ENCODE measurements at regions not wholly inside any gene's neighbourhood (a gene's known extent, or its start where the extent isn't known, plus 50 kb on each side); places are given as distances from the start of the nearest gene placed in this dataset.

DNA sequence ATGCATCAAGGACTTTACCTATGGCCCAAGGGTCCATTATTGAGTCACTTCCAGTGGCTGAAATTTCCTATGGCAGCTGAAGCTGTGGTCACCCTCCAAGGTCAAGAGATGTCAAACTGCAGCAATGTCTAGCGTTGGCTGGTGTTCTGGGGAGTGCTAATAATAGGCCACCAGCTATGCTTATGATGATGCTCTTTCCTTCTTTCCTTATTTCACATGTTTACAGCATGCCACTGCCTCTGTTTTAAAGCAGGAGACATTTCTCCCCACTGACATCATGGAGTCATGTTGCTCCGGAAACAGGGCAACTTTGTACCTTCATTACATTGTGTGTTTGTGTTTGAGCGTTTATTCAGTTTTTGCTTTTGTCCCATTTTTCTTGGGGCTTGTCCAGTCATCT, 62.6 kb upstream of the CYYR1 start:
- ChIA-PET CTCF (no interaction called here), POLR2A (no interaction called here)
- ATAC-seq (no peak), DNase-seq (ENCODE audit: low read depth in 1 of 2, low spot score in 1 of 2) (no peak), FAIRE-seq (no peak)
- TF ChIP-seq GATA3 (IDR thresholded peaks at IDR 0.05; ENCODE audit: borderline replicate concordance) (no peak), POLR2AphosphoS2 (conservative IDR thresholded peaks at IDR 0.05; ENCODE audit: low read length) (no peak), CEBPB (IDR thresholded peaks at IDR 0.05) (no peak), CBX8 (IDR thresholded peaks at IDR 0.05) (no peak), FOXS1 (CRISPR knock-in tag; IDR thresholded peaks at IDR 0.05) (no peak), RAD21 (conservative IDR thresholded peaks at IDR 0.05 in 1 of 2, IDR thresholded peaks at IDR 0.05 in 1 of 2) (no peak), NR3C1 (IDR thresholded peaks at IDR 0.05) (no peak), FOSB (CRISPR knock-in tag; IDR thresholded peaks at IDR 0.05) (no peak), MAX (IDR thresholded peaks at IDR 0.05) (no peak), JUNB (IDR thresholded peaks at IDR 0.05) (no peak), ZSCAN20 (CRISPR knock-in tag; IDR thresholded peaks at IDR 0.05) (no peak)
- TF ChIP-seq, protein P1, sequence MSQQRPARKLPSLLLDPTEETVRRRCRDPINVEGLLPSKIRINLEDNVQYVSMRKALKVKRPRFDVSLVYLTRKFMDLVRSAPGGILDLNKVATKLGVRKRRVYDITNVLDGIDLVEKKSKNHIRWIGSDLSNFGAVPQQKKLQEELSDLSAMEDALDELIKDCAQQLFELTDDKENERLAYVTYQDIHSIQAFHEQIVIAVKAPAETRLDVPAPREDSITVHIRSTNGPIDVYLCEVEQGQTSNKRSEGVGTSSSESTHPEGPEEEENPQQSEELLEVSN (IDR thresholded peaks at IDR 0.05; ENCODE audit: borderline replicate concordance, low read depth): no peak
- TF ChIP-seq, protein P2, sequence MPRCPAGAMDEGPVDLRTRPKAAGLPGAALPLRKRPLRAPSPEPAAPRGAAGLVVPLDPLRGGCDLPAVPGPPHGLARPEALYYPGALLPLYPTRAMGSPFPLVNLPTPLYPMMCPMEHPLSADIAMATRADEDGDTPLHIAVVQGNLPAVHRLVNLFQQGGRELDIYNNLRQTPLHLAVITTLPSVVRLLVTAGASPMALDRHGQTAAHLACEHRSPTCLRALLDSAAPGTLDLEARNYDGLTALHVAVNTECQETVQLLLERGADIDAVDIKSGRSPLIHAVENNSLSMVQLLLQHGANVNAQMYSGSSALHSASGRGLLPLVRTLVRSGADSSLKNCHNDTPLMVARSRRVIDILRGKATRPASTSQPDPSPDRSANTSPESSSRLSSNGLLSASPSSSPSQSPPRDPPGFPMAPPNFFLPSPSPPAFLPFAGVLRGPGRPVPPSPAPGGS (IDR thresholded peaks at IDR 0.05): no peak
- H3K4me3 ChIP-seq: no peak overlapping the region
- H3K27ac ChIP-seq: no peak overlapping the region
- no peaks in the 10 kb centered on the region for H3K9me3 ChIP-seq
- no peak overlapping the region for H3K4me2 ChIP-seq
- H3K4me1 ChIP-seq: no peaks in the 10 kb centered on the region
- 24% methylated on average over 3 of the region's 3 CpGs for WGBS (ENCODE audit: missing lambda C conversion rate)

- TF ChIP-seq EHF (CRISPR knock-in tag; IDR thresholded peaks at IDR 0.05) (no peak), CBX8 (IDR thresholded peaks at IDR 0.05) (no peak), POLR2A (IDR thresholded peaks at IDR 0.05; ENCODE audit: low read length) (no peak), PBX3 (IDR thresholded peaks at IDR 0.05) (no peak), SMC3 (IDR thresholded peaks at IDR 0.05) (no peak), GATA3 (IDR thresholded peaks at IDR 0.05; ENCODE audit: borderline replicate concordance) (no peak), ZFP36 (IDR thresholded peaks at IDR 0.05; ENCODE audit: borderline replicate concordance, partially characterized antibody) (no peak), HOXA7 (CRISPR knock-in tag; IDR thresholded peaks at IDR 0.05) (no peak), BHLHE40 (IDR thresholded peaks at IDR 0.05; ENCODE audit: low read depth, low read length) (no peak), MYC (IDR thresholded peaks at IDR 0.05; ENCODE audit: borderline replicate concordance, low read length) (no peak), TP53 (CRISPR knock-in tag; IDR thresholded peaks at IDR 0.05) (no peak)
- ATAC-seq (no peak), FAIRE-seq (no peak), DNase-seq (ENCODE audit: low read depth in 1 of 2, low spot score in 1 of 2) (no peak)
- Histone ChIP-seq H3K27ac (no peak overlapping the region), H3K4me1 (no peaks in the 10 kb centered on the region), H3K4me2 (no peak overlapping the region), H3K4me3 (no peak overlapping the region), H3K9me3 (no peaks in the 10 kb centered on the region)
- CTCF ChIA-PET: interaction anchor here (1.6 kb wide), 1 partner anchor 42 kb away, joined by 3 read pairs; no protein-coding TSS in a partner anchor
- POLR2A ChIA-PET: no interaction called here
- 23% methylated on average over 2 of the region's 2 CpGs for WGBS (ENCODE audit: missing lambda C conversion rate)
Observed at GRCh38 chr21:26632691-26633090, 59.6 kb upstream of the CYYR1 start.

DNA sequence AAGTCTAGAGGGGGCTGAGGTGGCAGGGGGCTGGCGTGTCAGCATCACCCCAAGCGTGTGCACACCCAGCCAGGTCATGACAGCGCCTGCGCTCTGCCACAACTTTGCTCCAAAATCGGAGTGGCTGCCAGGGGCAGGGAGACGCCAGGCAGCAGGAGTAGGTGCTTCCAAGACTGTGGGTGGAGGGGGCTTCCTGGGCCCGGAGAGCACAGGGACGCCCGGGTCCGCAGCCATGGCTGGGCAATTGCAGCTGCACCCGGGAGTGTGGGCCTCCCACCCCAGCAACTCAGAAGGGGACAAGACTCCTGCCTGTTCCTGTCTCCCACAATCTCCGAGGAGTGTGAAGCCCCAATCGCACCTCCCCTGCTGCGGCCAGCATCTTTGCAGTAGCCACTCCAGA, 53.1 kb upstream of the CYYR1 start:
- Histone ChIP-seq H3K9me3 (no peaks in the 10 kb centered on the region), H3K4me3 (no peak overlapping the region), H3K4me1 (no peaks in the 10 kb centered on the region), H3K4me2 (no peak overlapping the region), H3K27ac (no peak overlapping the region)
- ChIA-PET CTCF (no interaction called here), POLR2A (no interaction called here)
- 6% methylated on average over 6 of the region's 14 CpGs for WGBS (ENCODE audit: missing lambda C conversion rate)
- no peak for ATAC-seq
- no peak for FAIRE-seq
- no peak for DNase-seq (ENCODE audit: low read depth in 1 of 2, low spot score in 1 of 2)
- TF ChIP-seq, protein P1 (IDR thresholded peaks at IDR 0.05; ENCODE audit: borderline replicate concordance, low read depth): no peak
- TF ChIP-seq ELK1 (IDR thresholded peaks at IDR 0.05; ENCODE audit: low read depth, low read length): no peak
- no peak for TF ChIP-seq SMC3 (IDR thresholded peaks at IDR 0.05)
- TF ChIP-seq ESRRA (IDR thresholded peaks at IDR 0.05; ENCODE audit: borderline replicate concordance, low read length): no peak
- no peak for TF ChIP-seq POLR2AphosphoS2 (conservative IDR thresholded peaks at IDR 0.05; ENCODE audit: low read length)
- TF ChIP-seq PHF8 (IDR thresholded peaks at IDR 0.05; ENCODE audit: borderline replicate concordance, low read depth): no peak
- TF ChIP-seq POLR2A (IDR thresholded peaks at IDR 0.05; ENCODE audit: low read length): no peak
- TF ChIP-seq HMGXB4 (CRISPR knock-in tag; IDR thresholded peaks at IDR 0.05; ENCODE audit: borderline replicate concordance): no peak
- no peak for TF ChIP-seq CHD4 (IDR thresholded peaks at IDR 0.05; ENCODE audit: borderline replicate concordance)
- no peak for TF ChIP-seq ATOH8 (CRISPR knock-in tag; IDR thresholded peaks at IDR 0.05; ENCODE audit: low read depth)

All from A549 (cell line).